GM12874 (cell line): ENCODE measurements at regions not wholly inside any gene's neighbourhood (a gene's known extent, or its start where the extent isn't known, plus 50 kb on each side); places are given as distances from the start of the nearest gene placed in this dataset.

ENCODE experiments used
- CTCF ChIP-seq: IDR thresholded peaks from 2 replicates; pipeline ENCODE4 v1.5.1; 2011; ENCODE audit warnings: low read depth, mild to moderate bottlenecking, control low read depth, low read length, moderate library complexity; ENCODE audit not compliant: insufficient read depth

GRCh38 chr5:167861129-167861927 lies 430.1 kb upstream of the WWC1 start:
- no peak for TF ChIP-seq CTCF

GRCh38 chr5:167861928-167862426 lies 429.5 kb upstream of the WWC1 start:
- no peak for TF ChIP-seq CTCF

GRCh38 chr5:167863883-167864282 lies 427.6 kb upstream of the WWC1 start:
- no peak for TF ChIP-seq CTCF

GRCh38 chr5:167864801-167865200 lies 426.6 kb upstream of the WWC1 start:
- no peak for TF ChIP-seq CTCF

GRCh38 chr5:167866797-167867196 lies 424.6 kb upstream of the WWC1 start:
- TF ChIP-seq CTCF = no peak

GRCh38 chr5:167867281-167867680 lies 424.2 kb upstream of the WWC1 start:
- TF ChIP-seq CTCF = no peak

GRCh38 chr5:167869125-167869524 lies 422.3 kb upstream of the WWC1 start:
- TF ChIP-seq CTCF = no peak
